ENCODE measurements at regions not wholly inside any gene's neighbourhood (a gene's known extent, or its start where the extent isn't known, plus 50 kb on each side); places are given as distances from the start of the nearest gene placed in this dataset.

- intact Hi-C loops (cut with DNase I), result no loop called here
- no peaks in the 10 kb centered on the region for H3K27me3 ChIP-seq
- no peak for TF ChIP-seq POLR2A (IDR thresholded peaks at IDR 0.05)
- TF ChIP-seq, protein P1, sequence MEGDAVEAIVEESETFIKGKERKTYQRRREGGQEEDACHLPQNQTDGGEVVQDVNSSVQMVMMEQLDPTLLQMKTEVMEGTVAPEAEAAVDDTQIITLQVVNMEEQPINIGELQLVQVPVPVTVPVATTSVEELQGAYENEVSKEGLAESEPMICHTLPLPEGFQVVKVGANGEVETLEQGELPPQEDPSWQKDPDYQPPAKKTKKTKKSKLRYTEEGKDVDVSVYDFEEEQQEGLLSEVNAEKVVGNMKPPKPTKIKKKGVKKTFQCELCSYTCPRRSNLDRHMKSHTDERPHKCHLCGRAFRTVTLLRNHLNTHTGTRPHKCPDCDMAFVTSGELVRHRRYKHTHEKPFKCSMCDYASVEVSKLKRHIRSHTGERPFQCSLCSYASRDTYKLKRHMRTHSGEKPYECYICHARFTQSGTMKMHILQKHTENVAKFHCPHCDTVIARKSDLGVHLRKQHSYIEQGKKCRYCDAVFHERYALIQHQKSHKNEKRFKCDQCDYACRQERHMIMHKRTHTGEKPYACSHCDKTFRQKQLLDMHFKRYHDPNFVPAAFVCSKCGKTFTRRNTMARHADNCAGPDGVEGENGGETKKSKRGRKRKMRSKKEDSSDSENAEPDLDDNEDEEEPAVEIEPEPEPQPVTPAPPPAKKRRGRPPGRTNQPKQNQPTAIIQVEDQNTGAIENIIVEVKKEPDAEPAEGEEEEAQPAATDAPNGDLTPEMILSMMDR (IDR thresholded peaks at IDR 0.05), result no peak
- no peaks in the 10 kb centered on the region for H3K9me3 ChIP-seq
- peaks cover 0 to 39% (median 12%) of the 10 kb centered on the region in 4 donors for H3K4me1 ChIP-seq
- H3K27ac ChIP-seq, result peak overlapping the region; percentile 11 to 32 (median 26)
- peak in 2 of 3 donors; percentile 63 to 78 for DNase-seq
- no peak overlapping the region for H3K4me3 ChIP-seq
- 9% methylated on average over 9 of the region's 9 CpGs for WGBS (ENCODE audit: insufficient coverage, low coverage, low lambda C conversion rate, missing lambda C conversion rate)
- ATAC-seq, result peak; percentile 77 to 83 (median 82)
- no peaks in the 10 kb centered on the region for H3K36me3 ChIP-seq
These were observed 211.0 kb upstream of the RAB4A start for GRCh38 chr1:229059671-229060539.

DNA sequence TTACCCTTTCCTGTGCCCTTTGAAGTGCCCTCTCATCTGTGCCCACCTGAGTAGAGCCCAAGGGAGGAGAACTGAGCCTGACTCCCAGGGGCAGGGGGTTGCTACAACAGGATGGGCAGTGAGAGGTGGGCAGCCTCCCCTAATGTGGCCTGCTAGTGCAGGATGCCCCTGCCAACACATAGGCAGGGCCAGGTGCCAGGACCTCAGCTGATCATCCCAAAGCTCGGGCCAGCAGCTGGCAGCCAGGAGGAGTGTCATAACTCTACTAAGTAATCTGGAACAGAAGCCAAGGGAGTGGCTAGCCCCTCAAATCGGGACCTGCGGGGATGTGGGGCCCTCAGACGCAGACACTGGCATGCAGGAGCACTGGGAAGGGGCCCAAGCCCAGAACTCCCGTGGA is 208.8 kb upstream of the RAB4A start:
- Histone ChIP-seq H3K27ac (no peak overlapping the region), H3K9me3 (no peaks in the 10 kb centered on the region), H3K36me3 (no peaks in the 10 kb centered on the region), H3K4me3 (no peak overlapping the region), H3K27me3 (no peaks in the 10 kb centered on the region), H3K4me1 (peaks cover 0 to 39% (median 12%) of the 10 kb centered on the region in 4 donors)
- ATAC-seq (peak; percentile 20 to 52 (median 43)), DNase-seq (peak; percentile 64 to 77 (median 76))
- no peak for TF ChIP-seq POLR2A (IDR thresholded peaks at IDR 0.05)
- TF ChIP-seq, protein P1 (IDR thresholded peaks at IDR 0.05), result no peak
- intact Hi-C loops (cut with DNase I), result no loop called here
- WGBS (ENCODE audit: insufficient coverage, low coverage, low lambda C conversion rate, missing lambda C conversion rate), result 60% methylated on average over 1 of the region's 5 CpGs

DNA sequence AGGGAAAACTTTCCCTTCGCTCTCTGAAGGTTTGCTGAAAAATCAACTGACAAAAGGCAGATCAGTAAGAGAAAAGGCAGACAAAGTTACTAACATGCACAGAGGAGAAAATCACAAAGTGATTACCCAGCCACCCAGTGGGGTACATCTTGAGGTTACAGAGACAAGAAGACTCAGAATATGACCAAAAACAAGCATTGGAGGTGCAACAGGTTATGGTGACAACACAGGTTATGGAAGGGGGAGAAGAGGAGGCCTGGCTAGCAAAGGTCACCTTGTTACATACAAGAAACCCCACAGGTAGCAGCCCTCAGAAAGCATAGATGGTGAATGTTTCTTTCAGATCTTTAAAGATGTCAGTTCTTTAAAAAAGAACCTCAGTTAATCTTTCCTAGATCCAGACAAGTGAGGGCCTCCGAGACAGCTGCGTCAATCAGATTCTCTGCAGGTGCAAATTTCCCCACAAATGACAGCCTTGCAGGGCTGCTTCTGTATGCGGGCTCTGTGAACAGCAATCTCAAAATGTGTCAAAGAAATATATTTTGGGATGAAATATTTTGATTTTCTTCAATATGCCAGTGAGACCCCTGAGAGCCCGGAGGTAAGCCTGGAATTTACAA is 207.6 kb upstream of the RAB4A start:
- WGBS (ENCODE audit: insufficient coverage, low coverage, low lambda C conversion rate, missing lambda C conversion rate), result 97% methylated on average over 5 of the region's 5 CpGs
- Histone ChIP-seq H3K4me3 (no peak overlapping the region), H3K9me3 (no peaks in the 10 kb centered on the region), H3K36me3 (no peaks in the 10 kb centered on the region), H3K27me3 (no peaks in the 10 kb centered on the region), H3K27ac (no peak overlapping the region), H3K4me1 (peaks cover 0 to 36% (median 12%) of the 10 kb centered on the region in 4 donors)
- no peak for TF ChIP-seq POLR2A (IDR thresholded peaks at IDR 0.05)
- TF ChIP-seq, protein P1 (IDR thresholded peaks at IDR 0.05), result no peak
- intact Hi-C loops (cut with DNase I), result no loop called here
- DNase-seq (no peak), ATAC-seq (no peak)

GRCh38 chr1:229064320-229065168 is 206.4 kb upstream of the RAB4A start:
- Histone ChIP-seq H3K36me3 (no peaks in the 10 kb centered on the region), H3K27ac (no peak overlapping the region), H3K9me3 (no peaks in the 10 kb centered on the region), H3K27me3 (no peaks in the 10 kb centered on the region), H3K4me3 (no peak overlapping the region), H3K4me1 (peaks cover 0 to 26% (median 9%) of the 10 kb centered on the region in 4 donors)
- intact Hi-C loops (cut with DNase I), result no loop called here
- no peak for TF ChIP-seq POLR2A (IDR thresholded peaks at IDR 0.05)
- TF ChIP-seq, protein P1 (IDR thresholded peaks at IDR 0.05), result no peak
- ATAC-seq (peak in 2 of 4 donors; percentile 5), DNase-seq (no peak)
- 44% methylated on average over 5 of the region's 12 CpGs for WGBS (ENCODE audit: insufficient coverage, low coverage, low lambda C conversion rate, missing lambda C conversion rate)

Measured in right lobe of liver (tissue), 6 donors.